Trophoblast cell (in vitro differentiated cells and primary cell): ENCODE measurements at regions not wholly inside any gene's neighbourhood (a gene's known extent, or its start where the extent isn't known, plus 50 kb on each side); places are given as distances from the start of the nearest gene placed in this dataset.

ENCODE experiments used
- DNase-seq, 2 donors: peaks; one replicate each; pipeline ENCODE4 v3.0.0-alpha.2; 2016
- H2AFZ ChIP-seq: 2 replicates; pipeline ENCODE4 v1.6.1; 2013; ENCODE audit warnings: low read length, moderate library complexity, mild to moderate bottlenecking; ENCODE audit not compliant: insufficient read depth, poor library complexity
- H2AK5ac ChIP-seq: 2 replicates; pipeline ENCODE4 v1.6.1; 2013; ENCODE audit warnings: mild to moderate bottlenecking, low read length
- H2BK120ac ChIP-seq: 2 replicates; pipeline ENCODE4 v1.6.1; 2013; ENCODE audit warnings: low read length, mild to moderate bottlenecking, moderate library complexity; ENCODE audit not compliant: insufficient read depth, poor library complexity
- H2BK12ac ChIP-seq: 2 replicates; pipeline ENCODE4 v1.6.1; 2013; ENCODE audit warnings: mild to moderate bottlenecking, low read length, moderate library complexity
- H2BK5ac ChIP-seq: 2 replicates; pipeline ENCODE4 v1.6.1; 2013; ENCODE audit warnings: low read length, low read depth, moderate library complexity, mild to moderate bottlenecking; ENCODE audit not compliant: poor library complexity
- H3K14ac ChIP-seq: 2 replicates; pipeline ENCODE4 v1.6.1; 2013; ENCODE audit warnings: mild to moderate bottlenecking, low read length
- H3K18ac ChIP-seq: 2 replicates; pipeline ENCODE4 v1.6.1; 2013; ENCODE audit warnings: mild to moderate bottlenecking, low read length
- H3K23ac ChIP-seq: 2 replicates; pipeline ENCODE4 v1.6.1; 2013; ENCODE audit warnings: low read length
- H3K27ac ChIP-seq: 2 replicates; pipeline ENCODE4 v1.5.1; 2013; ENCODE audit warnings: low read depth, mild to moderate bottlenecking, inconsistent platforms, low read length, moderate library complexity
- H3K27me3 ChIP-seq: 2 replicates; pipeline ENCODE4 v1.6.1; 2013; ENCODE audit warnings: inconsistent platforms, mild to moderate bottlenecking, low read length, moderate library complexity; ENCODE audit not compliant: insufficient read depth
- H3K36me3 ChIP-seq, 2 experiments: 1 replicate in 1 of 2; 2 replicates in 1 of 2; pipeline ENCODE4 v1.6.1; 2013; ENCODE audit warnings: low read length in 2 of 2, mild to moderate bottlenecking in 2 of 2, moderate library complexity in 1 of 2; ENCODE audit not compliant: insufficient read depth in 2 of 2, control insufficient read depth in 1 of 2
- H3K4ac ChIP-seq: 2 replicates; pipeline ENCODE4 v1.6.1; 2013; ENCODE audit warnings: low read depth, mild to moderate bottlenecking, low read length, moderate library complexity
- H3K4me1 ChIP-seq, 2 experiments: 1 replicate in 1 of 2; 2 replicates in 1 of 2; pipeline ENCODE4 v1.6.1; 2013; ENCODE audit warnings: low read length in 2 of 2, mild to moderate bottlenecking in 2 of 2, moderate library complexity in 1 of 2; ENCODE audit not compliant: insufficient read depth in 2 of 2, control insufficient read depth in 1 of 2
- H3K4me2 ChIP-seq: 2 replicates; pipeline ENCODE4 v1.6.1; 2013; ENCODE audit warnings: inconsistent platforms, mild to moderate bottlenecking, low read length, moderate library complexity
- H3K4me3 ChIP-seq: 2 replicates; pipeline ENCODE4 v1.5.1; 2013; ENCODE audit warnings: mild to moderate bottlenecking, low read depth, low read length, inconsistent platforms
- H3K79me1 ChIP-seq: one replicate; pipeline ENCODE4 v1.6.1; 2013; ENCODE audit warnings: low read length
- H3K79me2 ChIP-seq: 2 replicates; pipeline ENCODE4 v1.6.1; 2013; ENCODE audit warnings: low read length, mild to moderate bottlenecking; ENCODE audit not compliant: control insufficient read depth, insufficient read depth, poor library complexity
- H3K9ac ChIP-seq: 2 replicates; pipeline ENCODE4 v1.6.1; 2013; ENCODE audit warnings: mild to moderate bottlenecking, low read length
- H3K9me3 ChIP-seq: 2 replicates; pipeline ENCODE4 v1.6.1; 2013; ENCODE audit warnings: low read depth, mild to moderate bottlenecking, control low read depth, inconsistent platforms, low read length; ENCODE audit not compliant: insufficient read depth
- H4K12ac ChIP-seq: 2 replicates; pipeline ENCODE4 v1.6.1; 2013; ENCODE audit warnings: low read depth, mild to moderate bottlenecking, low read length, moderate library complexity
- H4K8ac ChIP-seq: 2 replicates; pipeline ENCODE4 v1.6.1; 2013; ENCODE audit warnings: low read depth, mild to moderate bottlenecking, low read length, moderate library complexity
- H4K91ac ChIP-seq: one replicate; pipeline ENCODE4 v1.6.1; 2013; ENCODE audit warnings: low read depth, mild to moderate bottlenecking, low read length, moderate library complexity
- WGBS: extraction: QIAGEN DNeasy Blood & Tissue Kit; methylation state at CpG from one replicate; pipeline ENCODE4 v1.1.7; 2013; ENCODE audit warnings: missing lambda C conversion rate; ENCODE audit not compliant: insufficient read length, insufficient coverage; ENCODE audit errors: extremely low coverage; 5-methylcytosine and 5-hydroxymethylcytosine counted together

- no peak overlapping the region for H3K23ac ChIP-seq
- no peak overlapping the region for H3K4ac ChIP-seq
- H4K12ac ChIP-seq, result no peak overlapping the region
- H3K36me3 ChIP-seq, result no peaks in the 10 kb centered on the region
- H3K79me1 ChIP-seq, result no peaks in the 10 kb centered on the region
- no CpG with 5 or more reads among the region's 2 CpGs for WGBS
- H2BK5ac ChIP-seq, result no peak overlapping the region
- no peak overlapping the region for H2BK12ac ChIP-seq
- no peak overlapping the region for H4K91ac ChIP-seq
- no peak overlapping the region for H3K9ac ChIP-seq
- H3K4me1 ChIP-seq, result no peaks in the 10 kb centered on the region
- H3K79me2 ChIP-seq, result no peaks in the 10 kb centered on the region
- no peak overlapping the region for H2AK5ac ChIP-seq
- no peaks in the 10 kb centered on the region for H3K9me3 ChIP-seq
- no peak overlapping the region for H3K14ac ChIP-seq
- no peak overlapping the region for H3K4me2 ChIP-seq
- no peaks in the 10 kb centered on the region for H3K27me3 ChIP-seq
- DNase-seq, result no peak
- H2AFZ ChIP-seq, result no peak overlapping the region
- no peak overlapping the region for H3K18ac ChIP-seq
- no peak overlapping the region for H3K4me3 ChIP-seq
- no peak overlapping the region for H3K27ac ChIP-seq
- no peak overlapping the region for H4K8ac ChIP-seq
- H2BK120ac ChIP-seq, result no peak overlapping the region
These were observed 406.0 kb upstream of the EDA2R start for GRCh38 chrX:67044866-67045265.

GRCh38 chrX:67044029-67044653 is 405.3 kb upstream of the EDA2R start:
- H2AFZ ChIP-seq, result no peak overlapping the region
- H3K27me3 ChIP-seq, result no peaks in the 10 kb centered on the region
- no CpG with 5 or more reads among the region's 4 CpGs for WGBS
- no peaks in the 10 kb centered on the region for H3K79me1 ChIP-seq
- no peak overlapping the region for H3K14ac ChIP-seq
- no peaks in the 10 kb centered on the region for H3K79me2 ChIP-seq
- no peak overlapping the region for H2BK5ac ChIP-seq
- H4K91ac ChIP-seq, result no peak overlapping the region
- no peaks in the 10 kb centered on the region for H3K36me3 ChIP-seq
- no peak overlapping the region for H3K4me2 ChIP-seq
- H2BK12ac ChIP-seq, result no peak overlapping the region
- H2BK120ac ChIP-seq, result no peak overlapping the region
- no peak for DNase-seq
- H3K23ac ChIP-seq, result no peak overlapping the region
- H3K18ac ChIP-seq, result no peak overlapping the region
- no peaks in the 10 kb centered on the region for H3K9me3 ChIP-seq
- no peak overlapping the region for H3K27ac ChIP-seq
- H3K9ac ChIP-seq, result no peak overlapping the region
- no peaks in the 10 kb centered on the region for H3K4me1 ChIP-seq
- H2AK5ac ChIP-seq, result no peak overlapping the region
- no peak overlapping the region for H4K12ac ChIP-seq
- no peak overlapping the region for H3K4ac ChIP-seq
- no peak overlapping the region for H3K4me3 ChIP-seq
- no peak overlapping the region for H4K8ac ChIP-seq

- no peaks in the 10 kb centered on the region for H3K79me1 ChIP-seq
- no peaks in the 10 kb centered on the region for H3K79me2 ChIP-seq
- H4K8ac ChIP-seq, result no peak overlapping the region
- DNase-seq, result peak; percentile 9 to 33
- H3K9ac ChIP-seq, result no peak overlapping the region
- no peak overlapping the region for H3K18ac ChIP-seq
- H2AK5ac ChIP-seq, result no peak overlapping the region
- H2BK5ac ChIP-seq, result no peak overlapping the region
- WGBS, result no CpG with 5 or more reads among the region's 1 CpG
- no peak overlapping the region for H3K4ac ChIP-seq
- no peaks in the 10 kb centered on the region for H3K4me1 ChIP-seq
- no peak overlapping the region for H3K23ac ChIP-seq
- no peak overlapping the region for H3K27ac ChIP-seq
- no peaks in the 10 kb centered on the region for H3K27me3 ChIP-seq
- H2AFZ ChIP-seq, result no peak overlapping the region
- no peaks in the 10 kb centered on the region for H3K36me3 ChIP-seq
- H3K9me3 ChIP-seq, result no peaks in the 10 kb centered on the region
- no peak overlapping the region for H3K4me3 ChIP-seq
- no peak overlapping the region for H3K14ac ChIP-seq
- H2BK120ac ChIP-seq, result no peak overlapping the region
- no peak overlapping the region for H4K91ac ChIP-seq
- no peak overlapping the region for H4K12ac ChIP-seq
- no peak overlapping the region for H3K4me2 ChIP-seq
- H2BK12ac ChIP-seq, result no peak overlapping the region
These were observed 365.6 kb upstream of the EDA2R start for GRCh38 chrX:67004451-67004850.

GRCh38 chrX:66994729-66995128 is 355.9 kb upstream of the EDA2R start:
- no peaks in the 10 kb centered on the region for H3K79me1 ChIP-seq
- H3K27ac ChIP-seq, result no peak overlapping the region
- no peaks in the 10 kb centered on the region for H3K27me3 ChIP-seq
- no peak overlapping the region for H3K23ac ChIP-seq
- no peak overlapping the region for H3K14ac ChIP-seq
- H3K9ac ChIP-seq, result no peak overlapping the region
- no peak overlapping the region for H2BK120ac ChIP-seq
- no peak overlapping the region for H3K4ac ChIP-seq
- DNase-seq, result no peak
- no peak overlapping the region for H3K18ac ChIP-seq
- no CpG with 5 or more reads among the region's 2 CpGs for WGBS
- no peak overlapping the region for H2BK12ac ChIP-seq
- H4K12ac ChIP-seq, result no peak overlapping the region
- H3K79me2 ChIP-seq, result no peaks in the 10 kb centered on the region
- no peak overlapping the region for H2BK5ac ChIP-seq
- H3K4me1 ChIP-seq, result peaks cover 0 to 3% of the 10 kb centered on the region in 2 experiments
- no peaks in the 10 kb centered on the region for H3K36me3 ChIP-seq
- no peak overlapping the region for H4K8ac ChIP-seq
- H3K4me2 ChIP-seq, result no peak overlapping the region
- no peaks in the 10 kb centered on the region for H3K9me3 ChIP-seq
- H3K4me3 ChIP-seq, result no peak overlapping the region
- H4K91ac ChIP-seq, result no peak overlapping the region
- H2AK5ac ChIP-seq, result no peak overlapping the region
- no peak overlapping the region for H2AFZ ChIP-seq
